ENCODE measurements at regions not wholly inside any gene's neighbourhood (a gene's known extent, or its start where the extent isn't known, plus 50 kb on each side); places are given as distances from the start of the nearest gene placed in this dataset.

- no peak for DNase-seq (ENCODE audit: low spot score)
- CTCF ChIA-PET = no interaction called here
Observed at GRCh38 chr21:28240586-28240985, 752.1 kb downstream of the LTN1 start.

GRCh38 chr21:28239340-28239739 lies 753.3 kb downstream of the LTN1 start:
- ChIA-PET CTCF (no interaction called here), POLR2A (ENCODE audit: low non-redundant PET) (no interaction called here)
- Histone ChIP-seq H3K9me3 (ENCODE audit: low read depth, low read length, poor library complexity, severe bottlenecking) (no peaks in the 10 kb centered on the region), H3K4me3 (ENCODE audit: low read depth, low read length, poor library complexity, severe bottlenecking) (no peak overlapping the region), H3K4me1 (ENCODE audit: insufficient read depth, low read length, poor library complexity, severe bottlenecking) (no peaks in the 10 kb centered on the region), H3K27ac (ENCODE audit: low read depth, low read length, poor library complexity, severe bottlenecking) (no peak overlapping the region), H3K36me3 (ENCODE audit: insufficient read depth, low read length, poor library complexity, severe bottlenecking) (no peaks in the 10 kb centered on the region), H3K27me3 (replicated peaks; ENCODE audit: insufficient read depth, low read depth, low read length, poor library complexity) (no peaks in the 10 kb centered on the region)
- no TSS peak for BruUV-seq (replicated peaks)
- TF ChIP-seq EZH2 (IDR thresholded peaks at IDR 0.05; ENCODE audit: borderline replicate concordance, low read depth, low read length, poor library complexity, severe bottlenecking) (no peak), CTCF (conservative IDR thresholded peaks at IDR 0.05; ENCODE audit: low read depth, low read length) (no peak)
- intact Hi-C loops (cut with micrococcal nuclease; ENCODE audit: unreplicated experiment) = no loop called here
- DNase-seq (ENCODE audit: low spot score) = no peak

More at GRCh38 chr21:28240586-28240985, 752.1 kb downstream of the LTN1 start:
- POLR2A ChIA-PET (ENCODE audit: low non-redundant PET) = no interaction called here
- H3K9me3 ChIP-seq (ENCODE audit: low read depth, low read length, poor library complexity, severe bottlenecking) = no peaks in the 10 kb centered on the region
- no peaks in the 10 kb centered on the region for H3K27me3 ChIP-seq (replicated peaks; ENCODE audit: insufficient read depth, low read depth, low read length, poor library complexity)
- TF ChIP-seq CTCF (conservative IDR thresholded peaks at IDR 0.05; ENCODE audit: low read depth, low read length) (no peak), EZH2 (IDR thresholded peaks at IDR 0.05; ENCODE audit: borderline replicate concordance, low read depth, low read length, poor library complexity, severe bottlenecking) (no peak)
- no peaks in the 10 kb centered on the region for H3K36me3 ChIP-seq (ENCODE audit: insufficient read depth, low read length, poor library complexity, severe bottlenecking)
- H3K4me1 ChIP-seq (ENCODE audit: insufficient read depth, low read length, poor library complexity, severe bottlenecking) = no peaks in the 10 kb centered on the region
- no peak overlapping the region for H3K27ac ChIP-seq (ENCODE audit: low read depth, low read length, poor library complexity, severe bottlenecking)
- no peak overlapping the region for H3K4me3 ChIP-seq (ENCODE audit: low read depth, low read length, poor library complexity, severe bottlenecking)
- intact Hi-C loops (cut with micrococcal nuclease; ENCODE audit: unreplicated experiment) = no loop called here
- no TSS peak for BruUV-seq (replicated peaks)

- POLR2A ChIA-PET (ENCODE audit: low non-redundant PET) = no interaction called here
- intact Hi-C loops (cut with micrococcal nuclease; ENCODE audit: unreplicated experiment) = no loop called here
Observed at GRCh38 chr21:28237661-28238060, 755.0 kb downstream of the LTN1 start.

More at GRCh38 chr21:28237661-28238060, 755.0 kb downstream of the LTN1 start:
- no TSS peak for BruUV-seq (replicated peaks)
- TF ChIP-seq EZH2 (IDR thresholded peaks at IDR 0.05; ENCODE audit: borderline replicate concordance, low read depth, low read length, poor library complexity, severe bottlenecking) (no peak), CTCF (conservative IDR thresholded peaks at IDR 0.05; ENCODE audit: low read depth, low read length) (no peak)
- no peak overlapping the region for H3K27ac ChIP-seq (ENCODE audit: low read depth, low read length, poor library complexity, severe bottlenecking)
- no peak for DNase-seq (ENCODE audit: low spot score)
- no peaks in the 10 kb centered on the region for H3K4me1 ChIP-seq (ENCODE audit: insufficient read depth, low read length, poor library complexity, severe bottlenecking)
- H3K36me3 ChIP-seq (ENCODE audit: insufficient read depth, low read length, poor library complexity, severe bottlenecking) = no peaks in the 10 kb centered on the region
- CTCF ChIA-PET = no interaction called here
- H3K4me3 ChIP-seq (ENCODE audit: low read depth, low read length, poor library complexity, severe bottlenecking) = no peak overlapping the region
- no peaks in the 10 kb centered on the region for H3K27me3 ChIP-seq (replicated peaks; ENCODE audit: insufficient read depth, low read depth, low read length, poor library complexity)
- no peaks in the 10 kb centered on the region for H3K9me3 ChIP-seq (ENCODE audit: low read depth, low read length, poor library complexity, severe bottlenecking)

Data from A673 (cell line).